GM18498 (cell line): ENCODE measurements at regions not wholly inside any gene's neighbourhood (a gene's known extent, or its start where the extent isn't known, plus 50 kb on each side); places are given as distances from the start of the nearest gene placed in this dataset.

Experiments used
- ATAC-seq: cut with Tn5 transposase; IDR thresholded peaks from one replicate; pipeline ENCODE4 v1.9.1; 2021; ENCODE audit warnings: mild to moderate bottlenecking, moderate library complexity; ENCODE audit not compliant: unreplicated experiment

- no peak for ATAC-seq
Observed at GRCh38 chr2:42910645-42911405, 118.4 kb upstream of the HAAO start.

- no peak for ATAC-seq
Observed at GRCh38 chr2:42909966-42910365, 117.6 kb upstream of the HAAO start.

- no peak for ATAC-seq
Observed at GRCh38 chr2:42908518-42909200, 116.3 kb upstream of the HAAO start.

GRCh38 chr2:42907835-42908234, 115.5 kb upstream of the HAAO start:
- ATAC-seq: no peak

GRCh38 chr2:42906557-42907411, 114.4 kb upstream of the HAAO start:
- ATAC-seq: no peak

- ATAC-seq: no peak
Observed at GRCh38 chr2:42906111-42906556, 113.8 kb upstream of the HAAO start.

GRCh38 chr2:42905341-42906110, 113.1 kb upstream of the HAAO start:
- ATAC-seq: no peak

GRCh38 chr2:42904576-42904876, 112.1 kb upstream of the HAAO start:
- no peak for ATAC-seq

- ATAC-seq: no peak
Observed at GRCh38 chr2:42903821-42904575, 111.6 kb upstream of the HAAO start.

- no peak for ATAC-seq
Observed at GRCh38 chr2:42902939-42903709, 110.7 kb upstream of the HAAO start.

- ATAC-seq: no peak
Observed at GRCh38 chr2:42901076-42901640, 108.8 kb upstream of the HAAO start.

GRCh38 chr2:42900289-42900891, 108.0 kb upstream of the HAAO start:
- ATAC-seq: no peak

GRCh38 chr2:42897358-42897757, 105.0 kb upstream of the HAAO start:
- no peak for ATAC-seq

- ATAC-seq: no peak
Observed at GRCh38 chr2:42895791-42896135, 103.4 kb upstream of the HAAO start.

GRCh38 chr2:42895134-42895790, 102.9 kb upstream of the HAAO start:
- no peak for ATAC-seq

- no peak for ATAC-seq
Observed at GRCh38 chr2:42893047-42893758, 100.8 kb upstream of the HAAO start.

- ATAC-seq: no peak
Observed at GRCh38 chr2:42890791-42891355, 98.5 kb upstream of the HAAO start.
